IPS DF 19.7 (cell line): ENCODE measurements at regions not wholly inside any gene's neighbourhood (a gene's known extent, or its start where the extent isn't known, plus 50 kb on each side); places are given as distances from the start of the nearest gene placed in this dataset.
"Not testable (repeated sequence)": the region's sequence is repeated elsewhere in the genome, so short reads cannot be mapped to it uniquely, and the experiment has no call there.

Source experiments
- DNase-seq: peaks from one replicate; pipeline ENCODE4 v3.0.0-alpha.2; 2013; ENCODE audit warnings: low read depth, low spot score

- DNase-seq: no peak
Measured at GRCh38 chrX:111041018-111041462, 55.0 kb upstream of the PAK3 start.

GRCh38 chrX:111040377-111041017, 55.5 kb upstream of the PAK3 start:
- DNase-seq: no peak

GRCh38 chrX:111039606-111040005, 56.4 kb upstream of the PAK3 start:
- DNase-seq: no peak

DNA sequence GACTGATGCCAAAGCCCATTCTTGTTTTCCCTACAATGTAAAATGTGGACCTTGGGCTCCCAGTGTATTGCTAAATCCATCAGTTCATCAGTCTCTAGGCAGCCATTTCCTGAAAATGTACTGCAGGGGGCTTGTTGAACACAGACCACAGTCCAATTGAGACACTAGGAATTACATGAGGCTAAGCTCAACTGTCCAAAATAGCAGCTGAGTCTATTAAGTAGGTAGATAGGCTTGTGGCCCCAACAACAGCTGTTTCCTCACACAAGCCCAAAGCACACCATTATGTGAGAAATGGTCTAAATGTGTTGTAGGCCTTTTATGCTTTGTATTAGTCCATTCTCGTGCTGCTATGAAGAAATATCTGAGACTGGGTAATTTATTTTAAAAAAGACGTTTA, 60.0 kb upstream of the PAK3 start:
- no peak for DNase-seq

DNA sequence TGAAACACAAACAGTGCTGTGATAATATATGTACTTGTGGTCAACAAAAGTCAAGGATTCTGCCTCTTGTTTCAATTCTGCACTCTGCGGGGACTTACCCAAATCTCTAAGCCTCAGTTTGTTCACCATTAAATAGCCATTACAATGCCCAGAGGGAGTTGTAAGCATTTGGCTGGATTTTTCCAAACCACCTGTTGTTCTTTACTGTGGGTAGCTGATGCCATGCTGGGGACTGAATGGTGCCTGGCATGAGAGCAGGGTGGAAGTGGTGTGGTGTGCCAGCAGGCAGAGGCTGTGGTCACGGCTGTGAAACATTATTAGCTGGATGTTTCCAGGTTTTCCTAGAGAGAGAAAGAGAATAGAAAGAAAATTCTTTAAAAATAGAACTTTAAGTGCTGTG, 60.7 kb upstream of the PAK3 start:
- DNase-seq: no peak

DNA sequence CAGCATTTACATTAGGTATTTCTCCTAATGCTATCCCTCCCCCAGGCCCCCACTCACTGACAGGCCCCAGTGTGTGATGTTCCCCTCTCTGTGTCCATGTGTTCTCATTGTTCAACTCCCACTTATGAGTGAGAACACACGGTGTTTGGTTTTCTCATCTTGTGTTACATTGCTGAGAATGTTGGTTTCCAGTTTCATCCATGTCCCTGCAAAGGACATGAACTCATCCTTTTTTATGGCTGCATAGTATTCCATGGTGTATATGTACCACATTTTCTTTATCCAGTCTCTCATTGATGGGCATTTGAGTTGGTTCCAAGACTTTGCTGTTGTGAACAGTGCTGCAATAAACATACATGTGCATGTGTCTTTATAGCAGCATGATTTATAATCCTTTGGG, 73.0 kb upstream of the PAK3 start:
- not testable (repeated sequence) for DNase-seq

- DNase-seq: no peak
Measured at GRCh38 chrX:111020283-111020682, 75.7 kb upstream of the PAK3 start.

DNA sequence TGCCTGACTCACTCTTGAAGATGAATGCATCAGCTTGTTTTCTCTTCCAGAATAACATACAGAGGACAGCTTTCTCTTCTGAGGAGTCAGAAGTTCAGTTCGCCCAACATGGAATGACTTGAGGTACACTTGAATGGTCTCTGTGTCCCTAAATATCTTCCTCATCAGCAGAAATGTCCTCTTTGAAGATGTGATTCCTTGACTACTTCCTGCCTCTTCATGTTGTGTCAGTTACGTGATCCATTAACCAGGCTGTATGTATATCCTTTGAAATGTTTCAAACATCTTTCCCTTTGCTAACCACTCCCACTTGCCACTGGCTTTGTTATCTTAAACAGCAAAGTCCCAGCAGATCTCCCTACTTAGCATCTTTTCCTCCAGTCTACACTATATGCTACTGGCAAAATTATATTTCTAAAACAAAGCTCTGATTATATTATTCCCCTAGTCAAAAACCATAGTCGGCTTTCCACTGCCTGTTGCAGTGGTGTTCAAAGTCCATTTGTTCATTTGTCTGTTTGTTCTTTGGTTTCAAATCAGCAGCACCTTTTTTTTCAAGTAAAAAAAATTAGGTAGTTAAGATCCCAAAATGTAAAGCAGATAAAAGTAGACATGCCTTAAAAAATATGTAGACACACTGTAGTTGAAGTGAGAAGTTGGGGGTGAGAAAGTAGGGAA, 82.1 kb upstream of the PAK3 start:
- DNase-seq: no peak

GRCh38 chrX:111010111-111010510, 85.9 kb upstream of the PAK3 start:
- no peak for DNase-seq

DNA sequence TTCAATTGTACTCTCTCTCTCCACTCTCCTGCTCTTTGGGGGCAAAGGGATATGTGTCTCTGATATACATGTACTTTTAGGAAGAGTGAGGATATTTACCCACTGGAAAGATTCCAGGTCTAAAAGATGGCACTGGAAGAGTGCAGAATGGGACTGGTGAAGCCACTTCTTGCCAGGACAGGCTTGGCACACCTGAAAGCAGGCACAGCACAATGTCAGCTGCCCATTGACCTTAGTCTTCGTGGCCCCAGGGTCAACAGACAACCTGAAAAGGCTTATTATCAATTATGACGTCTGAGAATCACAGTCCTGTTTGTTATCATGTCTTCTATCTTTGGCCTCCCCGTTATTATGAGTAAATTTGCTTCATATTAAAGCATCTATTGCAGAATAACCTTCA, 86.7 kb upstream of the PAK3 start:
- DNase-seq: no peak

DNA sequence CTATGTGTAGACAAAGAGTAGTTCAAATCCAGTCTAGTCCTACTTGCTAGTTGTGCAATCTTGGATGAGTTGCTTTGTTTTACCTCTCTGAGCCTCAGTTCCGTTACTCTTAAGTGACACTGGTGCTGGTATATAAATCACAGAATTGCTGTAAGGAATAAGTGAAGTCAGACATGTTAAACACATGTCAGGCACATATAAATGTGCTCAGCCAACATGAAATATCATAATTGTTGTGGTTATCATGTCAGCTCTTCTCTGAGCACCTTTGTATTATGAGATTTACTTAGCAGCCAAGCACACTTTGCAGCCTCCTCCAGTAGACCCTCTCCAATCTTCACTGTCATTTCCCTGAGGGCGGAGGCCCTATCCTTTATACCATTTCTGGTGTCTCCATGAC, 87.9 kb upstream of the PAK3 start:
- DNase-seq: no peak

DNA sequence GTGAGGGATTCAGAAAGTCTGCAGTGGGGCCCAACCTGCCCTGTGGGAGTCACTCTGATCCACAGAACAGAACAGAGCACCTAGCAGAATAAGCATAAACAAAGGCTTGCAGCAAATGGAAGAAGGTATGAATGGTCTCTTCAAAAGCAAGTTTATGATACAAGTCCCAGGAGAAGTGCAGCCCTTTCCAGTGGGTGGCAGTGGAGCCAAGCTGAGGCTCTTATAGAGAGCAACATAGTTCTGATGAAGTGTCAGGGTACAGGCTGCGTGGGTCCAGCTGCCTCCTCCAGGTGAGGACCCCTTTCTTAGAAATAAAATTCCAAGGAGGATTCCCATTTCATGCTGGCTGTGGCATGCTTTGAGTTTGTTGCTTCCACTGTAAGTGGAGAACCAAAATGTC, 88.8 kb upstream of the PAK3 start:
- DNase-seq: no peak

DNA sequence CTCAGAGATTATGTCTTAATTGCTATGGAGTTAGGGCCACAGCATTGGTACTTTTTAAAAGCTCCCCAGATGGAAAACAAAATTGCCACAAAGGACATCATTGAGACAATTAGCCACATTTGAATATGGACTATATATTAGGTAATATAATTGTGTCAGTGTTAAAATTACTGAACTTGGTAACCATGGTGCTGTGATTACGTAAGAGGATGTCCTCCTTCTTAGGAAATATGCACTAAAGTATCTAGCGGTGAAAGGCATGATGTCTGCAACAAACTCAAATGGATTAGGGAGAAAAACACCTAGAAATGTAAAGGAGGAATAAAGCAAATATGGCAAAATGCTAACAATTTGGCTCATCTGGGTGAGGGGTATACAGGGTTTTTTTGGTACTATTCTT, 89.9 kb upstream of the PAK3 start:
- no peak for DNase-seq

DNA sequence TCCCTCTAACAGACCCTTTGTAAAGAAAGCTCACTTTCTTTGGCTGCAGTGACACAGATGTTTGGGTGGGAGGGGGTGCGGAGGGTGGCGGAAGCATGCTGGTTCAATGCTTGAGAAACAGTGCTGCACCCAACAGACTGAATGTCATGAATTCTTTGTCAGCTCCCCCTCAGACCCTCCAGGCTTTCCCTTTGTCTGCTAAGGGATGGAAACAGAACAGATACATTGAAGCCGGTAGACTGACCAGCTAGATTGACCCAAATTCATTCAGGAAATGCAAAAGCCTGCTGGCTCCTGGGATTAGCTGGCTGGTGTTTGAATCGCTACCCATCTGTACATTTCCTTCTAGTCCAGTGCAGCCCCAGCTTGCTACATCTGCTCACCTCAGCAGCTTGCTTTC, 90.8 kb upstream of the PAK3 start:
- no peak for DNase-seq

- DNase-seq: no peak
Measured at GRCh38 chrX:111003118-111003517, 92.9 kb upstream of the PAK3 start.

DNA sequence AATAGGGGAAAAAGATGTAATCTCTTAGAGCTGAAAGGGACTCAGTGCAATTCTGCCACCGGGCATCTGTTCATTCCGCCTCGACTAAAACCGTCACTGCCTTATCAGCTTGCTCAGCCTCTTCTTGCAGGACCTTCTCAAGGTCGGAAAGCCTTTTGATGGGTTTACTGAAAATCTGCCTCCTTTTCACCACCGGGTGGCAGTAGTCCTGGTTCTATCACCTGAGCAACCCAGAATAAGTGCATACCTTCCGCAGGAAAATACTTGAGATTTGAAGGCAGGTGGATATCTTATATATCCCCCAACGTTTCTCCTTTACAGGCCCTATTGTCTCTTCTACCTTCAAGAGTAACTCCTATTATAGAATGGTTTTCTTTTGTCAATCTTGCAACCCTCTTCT, 103.4 kb upstream of the PAK3 start:
- DNase-seq: peak; percentile 9

- no peak for DNase-seq
Measured at GRCh38 chrX:110989869-110990268, 106.1 kb upstream of the PAK3 start.

- DNase-seq: no peak
Measured at GRCh38 chrX:110989447-110989846, 106.5 kb upstream of the PAK3 start.

GRCh38 chrX:110987292-110987691, 108.7 kb upstream of the PAK3 start:
- no peak for DNase-seq

DNA sequence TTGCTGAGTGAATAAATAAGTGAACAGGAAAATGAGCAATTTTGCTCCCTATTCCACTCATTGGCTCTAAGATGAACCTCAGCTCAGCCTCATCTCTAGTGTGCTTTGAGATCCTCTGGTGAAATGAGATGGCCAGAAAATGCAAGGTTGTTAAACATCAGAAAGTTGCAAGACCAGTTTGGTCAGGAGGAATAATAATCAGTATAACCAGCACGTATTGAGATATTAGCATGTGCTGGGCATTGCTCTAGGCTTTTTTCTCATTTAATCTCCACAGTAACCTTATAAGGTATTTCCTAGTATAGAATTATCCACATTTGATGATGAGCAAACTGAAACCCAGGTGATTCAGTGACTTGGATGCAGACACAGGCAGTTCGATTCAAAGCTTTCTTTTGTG, 110.5 kb upstream of the PAK3 start:
- DNase-seq: no peak

- no peak for DNase-seq
Measured at GRCh38 chrX:110983024-110983423, 113.0 kb upstream of the PAK3 start.

- DNase-seq: no peak
Measured at GRCh38 chrX:110966839-110967238, 129.2 kb upstream of the PAK3 start.

- DNase-seq: no peak
Measured at GRCh38 chrX:110966091-110966454, 129.9 kb upstream of the PAK3 start.
